AG04450 (cell line): ENCODE measurements at regions not wholly inside any gene's neighbourhood (a gene's known extent, or its start where the extent isn't known, plus 50 kb on each side); places are given as distances from the start of the nearest gene placed in this dataset.

Experiments
- CTCF ChIA-PET: fragments of 300-600, 350-600 bp; formaldehyde crosslinking; extraction: SDS; loops from one replicate; lab custom pipeline; 2022; ENCODE audit warnings: antibody characterized with exemption, inconsistent platforms; lab: Charles Lee
- POLR2A ChIA-PET: fragments of 350-600 bp; formaldehyde crosslinking; extraction: SDS; loops from one replicate; lab custom pipeline; 2021; ENCODE audit warnings: antibody characterized with exemption, inconsistent platforms; lab: Yijun Ruan, JAX
- DNase-seq: peaks from one replicate; pipeline ENCODE4 v3.0.0-alpha.2; 2011; ENCODE audit warnings: low read depth, low spot score
- H3K27ac ChIP-seq: one replicate; pipeline ENCODE4 v1.5.1; 2012; ENCODE audit warnings: low read depth, low read length, control low read depth
- H3K27me3 ChIP-seq: one replicate; pipeline ENCODE4 v1.6.0; 2012; ENCODE audit warnings: low read length; ENCODE audit not compliant: control insufficient read depth, insufficient read depth
- H3K4me3 ChIP-seq: 2 replicates; pipeline ENCODE4 v1.5.1; 2011; ENCODE audit warnings: mild to moderate bottlenecking, low read depth, low read length, control low read depth
- H3K9me3 ChIP-seq: 2 replicates; pipeline ENCODE4 v1.5.1; 2012; ENCODE audit warnings: low read length; ENCODE audit not compliant: control insufficient read depth, insufficient read depth
- TF ChIP-seq, protein P1 (sequence below): IDR thresholded peaks from 2 replicates; pipeline ENCODE4 v1.5.1; 2011; ENCODE audit warnings: low read depth, low read length, control low read depth, inconsistent platforms

DNA sequence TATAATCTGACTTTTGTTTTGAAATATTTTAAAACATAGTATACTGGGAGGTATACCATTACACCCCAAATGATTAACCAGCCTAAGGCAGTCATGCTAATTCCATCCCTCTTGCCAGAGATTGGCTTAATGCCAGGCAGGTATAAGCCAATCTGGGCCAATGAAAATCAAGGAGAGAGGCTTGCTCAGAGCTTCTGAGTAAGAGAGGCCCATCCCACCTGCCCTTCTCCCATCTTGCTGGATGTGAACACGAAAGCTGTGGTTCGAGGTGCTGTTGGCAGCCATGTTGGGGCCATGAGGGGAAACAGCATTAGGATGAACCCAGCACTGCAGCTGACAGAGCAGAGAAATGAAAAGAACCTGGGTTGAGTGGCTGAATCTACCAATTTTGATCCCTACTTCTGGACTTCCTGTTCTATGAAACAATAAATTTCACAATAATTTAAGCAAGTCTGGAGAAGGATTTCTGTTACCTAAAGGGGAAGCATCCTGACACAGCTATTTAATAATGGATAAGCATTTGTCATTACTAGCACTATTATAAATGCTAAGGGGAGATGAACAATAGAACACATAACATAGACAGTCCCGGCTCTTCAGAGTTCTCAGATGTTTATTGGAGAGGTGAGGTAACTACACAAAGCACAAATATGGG is 152.3 kb downstream of the CDC5L start:
- Histone ChIP-seq H3K27me3 (peaks cover 4% of the 10 kb centered on the region), H3K9me3 (no peaks in the 10 kb centered on the region), H3K4me3 (no peak overlapping the region), H3K27ac (no peak overlapping the region)
- no peak for DNase-seq
- TF ChIP-seq, protein P1, sequence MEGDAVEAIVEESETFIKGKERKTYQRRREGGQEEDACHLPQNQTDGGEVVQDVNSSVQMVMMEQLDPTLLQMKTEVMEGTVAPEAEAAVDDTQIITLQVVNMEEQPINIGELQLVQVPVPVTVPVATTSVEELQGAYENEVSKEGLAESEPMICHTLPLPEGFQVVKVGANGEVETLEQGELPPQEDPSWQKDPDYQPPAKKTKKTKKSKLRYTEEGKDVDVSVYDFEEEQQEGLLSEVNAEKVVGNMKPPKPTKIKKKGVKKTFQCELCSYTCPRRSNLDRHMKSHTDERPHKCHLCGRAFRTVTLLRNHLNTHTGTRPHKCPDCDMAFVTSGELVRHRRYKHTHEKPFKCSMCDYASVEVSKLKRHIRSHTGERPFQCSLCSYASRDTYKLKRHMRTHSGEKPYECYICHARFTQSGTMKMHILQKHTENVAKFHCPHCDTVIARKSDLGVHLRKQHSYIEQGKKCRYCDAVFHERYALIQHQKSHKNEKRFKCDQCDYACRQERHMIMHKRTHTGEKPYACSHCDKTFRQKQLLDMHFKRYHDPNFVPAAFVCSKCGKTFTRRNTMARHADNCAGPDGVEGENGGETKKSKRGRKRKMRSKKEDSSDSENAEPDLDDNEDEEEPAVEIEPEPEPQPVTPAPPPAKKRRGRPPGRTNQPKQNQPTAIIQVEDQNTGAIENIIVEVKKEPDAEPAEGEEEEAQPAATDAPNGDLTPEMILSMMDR: no peak
- CTCF ChIA-PET: interaction anchor here (0.6 to 1.4 kb wide), 2 partner anchors 64 to 1536 kb away, joined by 3 read pairs; no protein-coding TSS in a partner anchor
- POLR2A ChIA-PET: no interaction called here

DNA sequence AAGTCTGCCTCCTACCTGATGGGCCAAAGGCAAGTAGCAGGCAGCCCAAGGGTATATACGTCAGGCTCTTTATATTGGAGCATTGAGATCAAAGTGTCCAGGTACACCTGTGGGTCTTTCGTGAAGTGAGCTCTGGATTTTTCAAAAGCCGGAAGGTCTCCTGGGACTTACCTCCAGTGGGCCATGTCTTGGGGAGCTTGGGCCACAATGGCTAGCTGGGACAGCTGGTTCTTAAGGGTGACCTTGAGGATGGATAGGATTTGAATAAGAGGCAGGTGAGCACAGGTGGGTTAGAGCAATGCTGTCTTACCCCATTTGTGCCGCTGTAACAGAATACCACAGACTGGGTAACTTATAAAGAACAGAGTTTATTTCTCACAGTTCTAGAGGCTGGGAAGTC is 153.4 kb downstream of the CDC5L start:
- Histone ChIP-seq H3K4me3 (no peak overlapping the region), H3K27me3 (peaks cover 7% of the 10 kb centered on the region), H3K27ac (no peak overlapping the region), H3K9me3 (no peaks in the 10 kb centered on the region)
- no peak for DNase-seq
- TF ChIP-seq, protein P1: no peak
- POLR2A ChIA-PET: no interaction called here
- CTCF ChIA-PET: interaction anchor here (2.4 kb wide), 1 partner anchor 65 kb away, joined by 9 read pairs; no protein-coding TSS in a partner anchor

DNA sequence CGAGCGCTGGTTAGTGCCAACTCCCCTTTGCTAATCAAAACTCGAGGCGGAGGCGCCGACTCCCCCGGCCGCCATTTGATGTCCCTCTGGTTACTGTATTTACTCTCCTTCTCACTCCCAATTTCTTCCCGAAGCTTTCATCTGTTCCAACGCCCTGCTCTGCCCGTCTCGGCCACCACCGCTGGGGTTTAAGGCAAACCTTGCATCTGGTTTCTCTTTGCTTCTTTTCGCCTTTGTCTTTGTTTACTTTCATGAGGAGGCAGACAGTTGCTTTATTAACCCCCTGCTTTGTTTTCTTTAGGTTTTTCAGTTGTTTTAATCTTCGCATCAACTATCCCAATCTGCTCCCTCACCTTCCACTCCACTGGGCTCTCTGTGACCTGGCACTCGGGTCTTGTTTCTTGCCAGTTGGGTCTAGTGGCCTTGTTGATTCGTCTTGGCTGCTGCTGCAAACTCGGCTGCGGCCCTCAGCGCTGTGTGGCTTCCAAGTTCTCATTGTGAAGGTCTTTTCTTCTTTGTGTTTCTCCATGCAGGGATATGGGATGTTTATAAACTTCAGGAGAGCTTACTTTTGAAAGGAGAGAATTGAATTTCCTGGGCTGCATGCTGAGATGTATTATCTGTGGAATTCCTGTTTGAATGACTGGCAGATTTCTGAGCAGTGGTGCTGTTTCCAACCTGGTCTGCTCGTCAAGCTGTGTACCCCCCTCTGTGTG is 155.1 kb downstream of the CDC5L start:
- DNase-seq: no peak
- ChIA-PET POLR2A (no interaction called here), CTCF (interaction anchor here (0.7 to 2.4 kb wide), 2 partner anchors 67 to 1548 kb away, joined by 5 to 9 read pairs; no protein-coding TSS in a partner anchor)
- peaks cover 9% of the 10 kb centered on the region for H3K27me3 ChIP-seq
- H3K9me3 ChIP-seq: no peaks in the 10 kb centered on the region
- TF ChIP-seq, protein P1: no peak
- no peak overlapping the region for H3K4me3 ChIP-seq
- H3K27ac ChIP-seq: no peak overlapping the region

DNA sequence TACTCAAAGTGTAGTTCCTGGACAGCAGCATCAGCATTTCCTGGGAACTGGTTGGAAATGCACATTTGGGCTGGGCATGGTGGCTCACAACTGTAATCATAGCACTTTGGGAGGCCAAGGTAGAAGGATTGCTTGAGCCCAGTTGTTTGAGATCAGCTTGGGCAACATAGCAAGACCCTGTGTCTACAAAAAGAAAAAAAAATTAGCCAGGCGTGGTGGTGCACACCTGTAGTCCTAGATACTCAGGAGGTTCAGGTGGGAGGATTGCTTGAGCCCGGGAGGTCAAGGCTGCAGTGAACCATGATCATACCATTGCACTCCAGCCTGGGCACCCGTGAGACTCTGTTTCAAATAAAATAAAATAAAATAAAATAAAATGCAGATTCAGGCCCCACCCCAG is 156.2 kb downstream of the CDC5L start:
- TF ChIP-seq, protein P1: no peak
- Histone ChIP-seq H3K27me3 (peaks cover 13% of the 10 kb centered on the region), H3K4me3 (no peak overlapping the region), H3K27ac (no peak overlapping the region), H3K9me3 (no peaks in the 10 kb centered on the region)
- POLR2A ChIA-PET: no interaction called here
- DNase-seq: no peak
- CTCF ChIA-PET: no interaction called here

DNA sequence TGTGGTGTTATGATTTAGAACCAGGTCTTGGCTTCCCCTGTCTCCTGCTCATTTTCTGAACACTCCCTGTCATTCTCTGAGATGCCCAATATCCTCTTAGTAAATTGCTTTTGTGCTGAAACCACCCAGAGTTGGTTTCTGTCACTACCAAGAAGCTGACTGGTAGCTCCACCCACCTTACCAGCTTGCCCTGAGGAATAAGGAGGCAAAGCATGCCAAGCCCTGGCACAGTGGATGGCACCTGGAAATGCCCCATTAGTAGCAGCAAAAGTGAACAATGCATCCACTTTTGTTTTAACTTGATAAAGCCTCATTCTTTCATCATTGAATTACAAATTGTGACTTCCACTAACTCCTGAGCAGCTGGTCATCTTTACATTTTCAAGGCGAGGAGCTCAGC is 157.7 kb downstream of the CDC5L start:
- CTCF ChIA-PET: interaction anchor here (0.5 kb wide), 1 partner anchor 117 kb away, joined by 3 read pairs; no protein-coding TSS in a partner anchor
- TF ChIP-seq, protein P1: no peak
- Histone ChIP-seq H3K4me3 (no peak overlapping the region), H3K27ac (no peak overlapping the region), H3K27me3 (peaks cover 14% of the 10 kb centered on the region), H3K9me3 (no peaks in the 10 kb centered on the region)
- POLR2A ChIA-PET: no interaction called here
- no peak for DNase-seq
